Fibroblast of skin of right quadriceps (primary cell): ENCODE measurements at regions not wholly inside any gene's neighbourhood (a gene's known extent, or its start where the extent isn't known, plus 50 kb on each side); places are given as distances from the start of the nearest gene placed in this dataset.
A peak's percentile ranks its signal among the peaks of the same experiment; 100 is the strongest.
"Not testable (repeated sequence)": the region's sequence is repeated elsewhere in the genome, so short reads cannot be mapped to it uniquely, and the experiment has no call there.

ENCODE experiments used
- DNase-seq: peaks from one replicate; pipeline ENCODE4 v3.0.0-alpha.2; 2013

GRCh38 chr11:43194459-43194858 is 117.3 kb upstream of the API5 start:
- DNase-seq, result not testable (repeated sequence)

- no peak for DNase-seq
Observed at GRCh38 chr11:43197379-43197778, 114.4 kb upstream of the API5 start.

GRCh38 chr11:43200031-43200430 is 111.8 kb upstream of the API5 start:
- DNase-seq, result no peak

- no peak for DNase-seq
Observed at GRCh38 chr11:43212279-43212678, 99.5 kb upstream of the API5 start.

GRCh38 chr11:43214471-43214870 is 97.3 kb upstream of the API5 start:
- DNase-seq, result no peak

GRCh38 chr11:43217849-43218248 is 93.9 kb upstream of the API5 start:
- no peak for DNase-seq

GRCh38 chr11:43222215-43222614 is 89.6 kb upstream of the API5 start:
- peak; percentile 56 for DNase-seq

- peak; percentile 52 for DNase-seq
Observed at GRCh38 chr11:43223026-43223425, 88.8 kb upstream of the API5 start.

GRCh38 chr11:43234881-43235280 is 76.9 kb upstream of the API5 start:
- no peak for DNase-seq

- no peak for DNase-seq
Observed at GRCh38 chr11:43238341-43238740, 73.5 kb upstream of the API5 start.

GRCh38 chr11:43239791-43240190 is 72.0 kb upstream of the API5 start:
- no peak for DNase-seq

GRCh38 chr11:43242401-43242800 is 69.4 kb upstream of the API5 start:
- no peak for DNase-seq

- no peak for DNase-seq
Observed at GRCh38 chr11:43243927-43244326, 67.9 kb upstream of the API5 start.

GRCh38 chr11:43245466-43245865 is 66.3 kb upstream of the API5 start:
- no peak for DNase-seq

- no peak for DNase-seq
Observed at GRCh38 chr11:43250309-43250708, 61.5 kb upstream of the API5 start.

GRCh38 chr11:43261775-43262174 is 50.0 kb upstream of the API5 start:
- no peak for DNase-seq
